Kidney glomerular epithelial cell (primary cell): ENCODE measurements at regions not wholly inside any gene's neighbourhood (a gene's known extent, or its start where the extent isn't known, plus 50 kb on each side); places are given as distances from the start of the nearest gene placed in this dataset.
"Not testable (repeated sequence)": the region's sequence is repeated elsewhere in the genome, so short reads cannot be mapped to it uniquely, and the experiment has no call there.

ENCODE experiments used
- DNase-seq: peaks from one replicate; lab custom pipeline; 2025; lab: John Stamatoyannopoulos, UW

DNA sequence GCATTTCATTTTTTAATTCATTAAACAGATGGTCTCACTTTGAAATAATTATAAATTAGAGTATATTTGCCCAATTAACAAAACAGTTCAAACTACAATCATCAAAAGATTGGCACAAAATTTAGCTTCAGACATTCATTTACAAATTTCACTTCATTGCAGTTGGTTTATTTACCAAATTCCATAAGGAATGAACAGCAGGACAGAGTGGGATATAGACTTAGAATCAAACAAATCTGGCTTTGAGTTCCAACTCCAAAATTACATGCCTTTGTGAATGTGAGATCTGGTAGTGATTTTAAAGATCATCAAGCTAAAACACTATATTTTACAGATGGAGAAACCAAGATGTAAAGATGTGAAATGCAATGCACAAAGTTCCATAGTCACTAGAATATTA lies 310.7 kb upstream of the CNTN5 start:
- no peak for DNase-seq

DNA sequence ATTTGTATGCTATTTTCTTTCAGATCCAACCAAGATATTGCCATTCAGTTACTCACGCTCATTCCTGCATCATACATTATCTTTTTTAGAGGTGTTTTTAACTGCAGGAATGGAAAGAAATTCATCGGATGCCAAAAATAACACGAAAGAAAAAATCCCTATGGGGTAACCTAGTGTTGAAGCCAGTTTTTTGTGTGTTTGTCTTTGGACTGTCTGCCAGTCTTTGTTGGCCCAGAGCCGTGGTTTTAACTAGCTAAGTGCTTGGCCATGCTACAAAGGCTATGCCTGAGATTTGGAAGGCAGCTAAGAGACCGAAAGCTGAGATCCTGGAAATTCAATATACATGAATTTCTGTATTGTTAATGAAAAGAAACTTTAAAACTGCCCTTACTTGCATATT lies 309.8 kb upstream of the CNTN5 start:
- no peak for DNase-seq

- no peak for DNase-seq
Observed at GRCh38 chr11:98720951-98721350, 299.8 kb upstream of the CNTN5 start.

DNA sequence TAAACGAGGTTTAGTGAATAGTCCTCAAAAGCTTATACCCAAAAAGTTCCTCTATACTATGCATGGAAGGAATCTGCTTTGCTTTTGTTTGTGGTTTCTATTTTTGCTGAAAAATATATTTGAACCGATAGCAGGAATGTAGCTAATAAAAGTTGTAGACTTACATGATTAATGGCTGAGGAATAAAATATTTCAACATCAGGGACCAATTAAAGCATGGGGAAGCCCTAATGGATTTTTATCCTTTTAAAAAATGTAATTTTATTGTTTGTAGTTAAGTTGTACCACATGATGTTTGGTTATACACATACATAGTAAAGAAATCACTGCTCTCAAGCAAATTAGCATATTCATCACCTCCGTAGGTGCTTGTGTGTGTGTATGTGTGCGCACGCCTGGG lies 295.3 kb upstream of the CNTN5 start:
- no peak for DNase-seq

GRCh38 chr11:98728421-98728820 lies 292.3 kb upstream of the CNTN5 start:
- no peak for DNase-seq

- DNase-seq: no peak
Observed at GRCh38 chr11:98729118-98729517, 291.6 kb upstream of the CNTN5 start.

- no peak for DNase-seq
Observed at GRCh38 chr11:98732947-98733346, 287.8 kb upstream of the CNTN5 start.

DNA sequence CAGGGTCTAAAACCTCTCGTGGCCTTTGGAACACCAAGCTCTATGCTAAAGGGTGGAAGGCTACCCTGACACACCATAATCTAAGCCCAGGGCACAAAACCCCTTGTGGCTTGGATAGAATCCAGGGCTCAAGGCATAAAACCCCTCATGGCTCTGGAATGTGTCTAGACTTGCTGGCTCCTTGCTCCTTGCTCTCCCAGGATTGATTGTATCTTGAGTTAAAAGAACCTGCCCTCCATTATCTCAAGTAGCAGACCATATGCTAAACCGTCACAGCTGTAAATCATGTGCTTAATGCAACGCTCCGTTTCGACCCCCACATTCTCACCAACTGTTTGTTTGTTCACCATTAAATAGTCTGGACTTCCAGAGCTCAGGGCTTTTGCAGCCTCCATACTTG lies 287.4 kb upstream of the CNTN5 start:
- not testable (repeated sequence) for DNase-seq

GRCh38 chr11:98734686-98735085 lies 286.1 kb upstream of the CNTN5 start:
- no peak for DNase-seq

- DNase-seq: no peak
Observed at GRCh38 chr11:98736833-98737232, 283.9 kb upstream of the CNTN5 start.

DNA sequence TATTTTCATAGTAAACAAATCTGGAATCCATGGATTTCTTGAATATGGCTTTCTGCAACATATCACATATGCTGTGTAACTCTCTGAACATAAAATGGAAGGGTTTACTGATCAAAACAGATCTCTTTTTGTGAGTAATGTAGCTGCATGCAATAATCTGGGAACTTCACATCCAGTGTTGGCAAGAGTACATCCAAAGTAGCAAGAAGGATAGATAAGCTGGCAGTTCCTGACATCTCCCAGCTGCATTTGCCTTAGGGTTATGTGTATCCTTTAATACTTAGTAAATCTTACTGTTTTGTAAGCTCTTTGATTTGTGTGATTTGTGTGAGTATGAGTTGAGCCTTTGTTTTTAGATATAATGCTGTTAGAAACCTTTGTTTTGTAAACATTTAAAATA lies 280.4 kb upstream of the CNTN5 start:
- DNase-seq: no peak

DNA sequence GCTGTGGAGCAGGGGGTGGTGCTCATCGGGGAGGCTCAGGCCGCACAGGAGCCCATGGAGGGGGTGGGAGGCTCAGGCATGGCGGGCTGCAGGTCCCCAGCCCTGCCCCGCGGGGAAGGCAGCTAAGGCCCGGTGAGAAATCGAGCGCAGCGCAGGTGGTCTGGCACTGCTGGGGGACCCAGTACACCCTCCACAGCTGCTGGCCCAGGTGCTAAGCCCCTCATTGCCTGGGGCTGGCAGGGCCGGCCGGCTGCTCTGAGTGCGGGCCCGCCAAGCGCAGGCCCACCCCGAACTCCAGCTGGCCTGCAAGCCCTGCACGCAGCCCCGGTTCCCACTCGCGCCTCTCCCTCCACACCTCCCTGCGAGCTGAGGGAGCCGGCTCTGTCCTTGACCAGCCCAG lies 257.3 kb upstream of the CNTN5 start:
- DNase-seq: not testable (repeated sequence)

GRCh38 chr11:98766903-98767302 lies 253.8 kb upstream of the CNTN5 start:
- DNase-seq: no peak

DNA sequence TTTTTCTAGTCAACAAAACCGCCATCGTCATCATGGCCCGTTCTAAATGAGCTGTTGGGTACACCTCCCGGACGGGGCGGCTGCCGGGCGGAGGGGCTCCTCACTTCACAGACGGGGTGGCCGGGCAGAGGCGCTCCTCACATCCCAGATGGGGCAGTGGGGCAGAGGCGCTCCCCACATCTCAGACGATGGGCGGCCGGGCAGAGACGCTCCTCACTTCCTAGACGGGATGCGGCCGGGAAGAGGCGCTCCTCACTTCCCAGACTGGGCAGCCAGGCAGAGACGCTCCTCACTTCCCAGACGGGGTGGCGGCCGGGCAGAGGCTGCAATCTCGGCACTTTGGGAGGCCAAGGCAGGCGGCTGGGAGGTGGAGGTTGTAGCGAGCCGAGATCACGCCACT lies 250.7 kb upstream of the CNTN5 start:
- not testable (repeated sequence) for DNase-seq

GRCh38 chr11:98771791-98772190 lies 249.0 kb upstream of the CNTN5 start:
- DNase-seq: no peak

- no peak for DNase-seq
Observed at GRCh38 chr11:98772893-98773292, 247.9 kb upstream of the CNTN5 start.

DNA sequence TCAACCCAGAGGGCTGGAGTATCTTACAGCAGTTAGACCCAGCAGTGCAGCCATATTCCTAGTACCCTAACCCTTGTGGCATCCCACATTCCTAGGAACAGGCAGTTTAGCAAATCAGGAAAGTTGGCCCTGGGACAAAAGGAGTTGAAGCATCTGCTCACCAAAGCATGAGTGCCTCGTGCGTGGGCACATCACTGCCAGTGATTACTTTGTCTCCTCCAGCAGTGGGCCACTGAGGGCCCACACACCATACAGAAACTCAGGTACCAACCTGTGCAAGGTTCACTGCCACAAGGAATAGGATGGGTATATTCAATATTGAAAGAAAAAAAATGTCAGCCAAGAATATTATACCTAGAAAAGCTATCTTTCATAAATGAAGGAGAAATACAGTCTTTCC lies 227.5 kb upstream of the CNTN5 start:
- DNase-seq: no peak

GRCh38 chr11:98798333-98798732 lies 222.4 kb upstream of the CNTN5 start:
- DNase-seq: no peak

- no peak for DNase-seq
Observed at GRCh38 chr11:98800696-98801095, 220.1 kb upstream of the CNTN5 start.

- DNase-seq: no peak
Observed at GRCh38 chr11:98828986-98829708, 191.6 kb upstream of the CNTN5 start.

GRCh38 chr11:98829971-98830370 lies 190.8 kb upstream of the CNTN5 start:
- no peak for DNase-seq

DNA sequence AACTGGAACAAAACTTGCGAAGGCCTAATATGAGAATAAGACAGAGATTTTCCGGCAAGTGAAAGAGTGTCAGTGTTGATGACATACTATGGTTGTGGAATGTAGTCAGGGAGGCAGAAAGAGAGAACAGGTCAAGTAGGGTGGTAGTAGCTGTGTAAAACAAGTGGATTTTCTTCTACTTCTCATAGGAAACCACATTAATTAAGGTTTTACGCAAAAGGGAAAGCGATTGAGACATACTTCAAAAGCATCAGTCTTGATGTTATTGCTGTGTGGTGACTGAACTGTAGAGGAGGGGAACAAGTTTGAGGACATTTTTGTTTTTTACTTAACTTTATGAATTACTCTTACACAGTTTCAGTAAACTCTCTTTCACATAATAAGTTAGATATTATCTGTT lies 186.0 kb upstream of the CNTN5 start:
- DNase-seq: no peak

DNA sequence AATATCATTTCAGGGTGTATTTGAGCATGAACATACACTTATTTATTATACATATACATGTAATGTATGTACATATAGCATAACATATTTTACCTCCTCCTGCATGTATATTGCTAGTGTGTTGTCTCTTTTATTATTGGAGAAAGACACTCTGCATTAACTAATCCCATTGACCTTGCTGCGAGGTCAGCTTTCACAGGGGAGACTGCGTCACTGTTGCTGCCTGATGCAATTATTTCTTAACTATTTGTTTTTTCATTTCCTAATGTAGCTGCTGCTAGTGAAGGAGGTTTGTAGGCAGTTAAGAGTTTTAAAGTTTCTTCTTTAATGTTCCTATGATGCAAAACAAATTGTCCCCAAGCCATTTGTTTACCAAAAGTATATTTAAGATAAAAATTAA lies 185.4 kb upstream of the CNTN5 start:
- no peak for DNase-seq

DNA sequence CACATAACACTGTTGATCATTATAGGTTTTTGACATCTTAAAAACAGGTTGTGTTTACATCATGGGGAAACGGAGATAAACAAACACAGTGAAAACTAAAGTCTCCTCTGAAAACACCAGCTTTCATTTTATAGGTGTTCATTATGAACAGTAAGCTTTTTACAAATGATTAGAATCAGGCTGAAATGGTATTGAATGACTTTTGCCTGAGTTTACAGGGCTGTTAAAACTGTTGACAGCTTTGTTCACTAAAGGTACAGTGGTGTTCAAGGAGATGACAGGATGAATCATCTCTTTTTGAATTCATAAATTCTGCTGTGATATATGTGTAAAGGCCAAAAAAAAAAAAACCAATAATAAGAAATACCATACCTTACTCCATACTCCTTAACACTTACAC lies 184.6 kb upstream of the CNTN5 start:
- no peak for DNase-seq

- no peak for DNase-seq
Observed at GRCh38 chr11:98842187-98842586, 178.6 kb upstream of the CNTN5 start.
